Trophoblast cell (in vitro differentiated cells and primary cell): ENCODE measurements at regions not wholly inside any gene's neighbourhood (a gene's known extent, or its start where the extent isn't known, plus 50 kb on each side); places are given as distances from the start of the nearest gene placed in this dataset.

ENCODE experiments used
- DNase-seq, 2 donors: peaks; one replicate each; pipeline ENCODE4 v3.0.0-alpha.2; 2016
- H2AFZ ChIP-seq: 2 replicates; pipeline ENCODE4 v1.6.1; 2013; ENCODE audit warnings: low read length, moderate library complexity, mild to moderate bottlenecking; ENCODE audit not compliant: insufficient read depth, poor library complexity
- H2AK5ac ChIP-seq: 2 replicates; pipeline ENCODE4 v1.6.1; 2013; ENCODE audit warnings: mild to moderate bottlenecking, low read length
- H2BK120ac ChIP-seq: 2 replicates; pipeline ENCODE4 v1.6.1; 2013; ENCODE audit warnings: low read length, mild to moderate bottlenecking, moderate library complexity; ENCODE audit not compliant: insufficient read depth, poor library complexity
- H2BK12ac ChIP-seq: 2 replicates; pipeline ENCODE4 v1.6.1; 2013; ENCODE audit warnings: mild to moderate bottlenecking, low read length, moderate library complexity
- H2BK5ac ChIP-seq: 2 replicates; pipeline ENCODE4 v1.6.1; 2013; ENCODE audit warnings: low read length, low read depth, moderate library complexity, mild to moderate bottlenecking; ENCODE audit not compliant: poor library complexity
- H3K14ac ChIP-seq: 2 replicates; pipeline ENCODE4 v1.6.1; 2013; ENCODE audit warnings: mild to moderate bottlenecking, low read length
- H3K18ac ChIP-seq: 2 replicates; pipeline ENCODE4 v1.6.1; 2013; ENCODE audit warnings: mild to moderate bottlenecking, low read length
- H3K23ac ChIP-seq: 2 replicates; pipeline ENCODE4 v1.6.1; 2013; ENCODE audit warnings: low read length
- H3K27ac ChIP-seq: 2 replicates; pipeline ENCODE4 v1.5.1; 2013; ENCODE audit warnings: low read depth, mild to moderate bottlenecking, inconsistent platforms, low read length, moderate library complexity
- H3K27me3 ChIP-seq: 2 replicates; pipeline ENCODE4 v1.6.1; 2013; ENCODE audit warnings: inconsistent platforms, mild to moderate bottlenecking, low read length, moderate library complexity; ENCODE audit not compliant: insufficient read depth
- H3K36me3 ChIP-seq, 2 experiments: 1 replicate in 1 of 2; 2 replicates in 1 of 2; pipeline ENCODE4 v1.6.1; 2013; ENCODE audit warnings: low read length in 2 of 2, mild to moderate bottlenecking in 2 of 2, moderate library complexity in 1 of 2; ENCODE audit not compliant: insufficient read depth in 2 of 2, control insufficient read depth in 1 of 2
- H3K4ac ChIP-seq: 2 replicates; pipeline ENCODE4 v1.6.1; 2013; ENCODE audit warnings: low read depth, mild to moderate bottlenecking, low read length, moderate library complexity
- H3K4me1 ChIP-seq, 2 experiments: 1 replicate in 1 of 2; 2 replicates in 1 of 2; pipeline ENCODE4 v1.6.1; 2013; ENCODE audit warnings: low read length in 2 of 2, mild to moderate bottlenecking in 2 of 2, moderate library complexity in 1 of 2; ENCODE audit not compliant: insufficient read depth in 2 of 2, control insufficient read depth in 1 of 2
- H3K4me2 ChIP-seq: 2 replicates; pipeline ENCODE4 v1.6.1; 2013; ENCODE audit warnings: inconsistent platforms, mild to moderate bottlenecking, low read length, moderate library complexity
- H3K4me3 ChIP-seq: 2 replicates; pipeline ENCODE4 v1.5.1; 2013; ENCODE audit warnings: mild to moderate bottlenecking, low read depth, low read length, inconsistent platforms
- H3K79me1 ChIP-seq: one replicate; pipeline ENCODE4 v1.6.1; 2013; ENCODE audit warnings: low read length
- H3K79me2 ChIP-seq: 2 replicates; pipeline ENCODE4 v1.6.1; 2013; ENCODE audit warnings: low read length, mild to moderate bottlenecking; ENCODE audit not compliant: control insufficient read depth, insufficient read depth, poor library complexity
- H3K9ac ChIP-seq: 2 replicates; pipeline ENCODE4 v1.6.1; 2013; ENCODE audit warnings: mild to moderate bottlenecking, low read length
- H3K9me3 ChIP-seq: 2 replicates; pipeline ENCODE4 v1.6.1; 2013; ENCODE audit warnings: low read depth, mild to moderate bottlenecking, control low read depth, inconsistent platforms, low read length; ENCODE audit not compliant: insufficient read depth
- H4K12ac ChIP-seq: 2 replicates; pipeline ENCODE4 v1.6.1; 2013; ENCODE audit warnings: low read depth, mild to moderate bottlenecking, low read length, moderate library complexity
- H4K8ac ChIP-seq: 2 replicates; pipeline ENCODE4 v1.6.1; 2013; ENCODE audit warnings: low read depth, mild to moderate bottlenecking, low read length, moderate library complexity
- H4K91ac ChIP-seq: one replicate; pipeline ENCODE4 v1.6.1; 2013; ENCODE audit warnings: low read depth, mild to moderate bottlenecking, low read length, moderate library complexity
- WGBS: extraction: QIAGEN DNeasy Blood & Tissue Kit; methylation state at CpG from one replicate; pipeline ENCODE4 v1.1.7; 2013; ENCODE audit warnings: missing lambda C conversion rate; ENCODE audit not compliant: insufficient read length, insufficient coverage; ENCODE audit errors: extremely low coverage; 5-methylcytosine and 5-hydroxymethylcytosine counted together

DNA sequence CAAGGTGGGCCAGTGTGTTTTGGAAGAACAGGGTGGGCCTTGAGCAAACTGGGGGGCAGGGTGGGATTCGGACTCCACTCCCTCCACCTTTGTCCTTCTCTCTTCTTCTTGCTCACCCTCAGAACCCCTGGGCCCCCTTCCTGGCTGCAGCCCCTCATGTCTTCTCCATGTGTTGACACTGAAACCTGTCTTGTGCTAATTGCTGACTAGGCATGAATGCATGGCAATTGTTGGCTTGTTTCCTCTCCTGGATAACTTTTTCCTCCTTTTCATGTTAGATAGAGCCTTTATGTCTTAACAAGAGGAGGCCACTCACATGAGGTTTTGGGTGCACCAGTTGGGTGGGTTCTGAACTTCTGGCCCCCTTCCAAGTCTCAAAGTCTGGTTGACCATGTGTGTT, 181.6 kb upstream of the MKI67 start:
- no peak overlapping the region for H2BK12ac ChIP-seq
- H3K14ac ChIP-seq = no peak overlapping the region
- H3K27me3 ChIP-seq = no peaks in the 10 kb centered on the region
- H3K27ac ChIP-seq = no peak overlapping the region
- H3K9ac ChIP-seq = no peak overlapping the region
- no peak overlapping the region for H4K12ac ChIP-seq
- H3K4me2 ChIP-seq = no peak overlapping the region
- H3K79me1 ChIP-seq = no peaks in the 10 kb centered on the region
- H3K9me3 ChIP-seq = peaks cover 11% of the 10 kb centered on the region
- H2BK5ac ChIP-seq = no peak overlapping the region
- no peak overlapping the region for H3K23ac ChIP-seq
- WGBS = no CpG with 5 or more reads among the region's 1 CpG
- no peak overlapping the region for H2BK120ac ChIP-seq
- H2AK5ac ChIP-seq = no peak overlapping the region
- no peak for DNase-seq
- H3K4ac ChIP-seq = no peak overlapping the region
- H4K8ac ChIP-seq = no peak overlapping the region
- H3K4me1 ChIP-seq = peaks cover 3% of the 10 kb centered on the region in 2 experiments
- H3K4me3 ChIP-seq = no peak overlapping the region
- H3K36me3 ChIP-seq = no peaks in the 10 kb centered on the region
- no peak overlapping the region for H2AFZ ChIP-seq
- H3K18ac ChIP-seq = no peak overlapping the region
- H4K91ac ChIP-seq = no peak overlapping the region
- no peaks in the 10 kb centered on the region for H3K79me2 ChIP-seq

DNA sequence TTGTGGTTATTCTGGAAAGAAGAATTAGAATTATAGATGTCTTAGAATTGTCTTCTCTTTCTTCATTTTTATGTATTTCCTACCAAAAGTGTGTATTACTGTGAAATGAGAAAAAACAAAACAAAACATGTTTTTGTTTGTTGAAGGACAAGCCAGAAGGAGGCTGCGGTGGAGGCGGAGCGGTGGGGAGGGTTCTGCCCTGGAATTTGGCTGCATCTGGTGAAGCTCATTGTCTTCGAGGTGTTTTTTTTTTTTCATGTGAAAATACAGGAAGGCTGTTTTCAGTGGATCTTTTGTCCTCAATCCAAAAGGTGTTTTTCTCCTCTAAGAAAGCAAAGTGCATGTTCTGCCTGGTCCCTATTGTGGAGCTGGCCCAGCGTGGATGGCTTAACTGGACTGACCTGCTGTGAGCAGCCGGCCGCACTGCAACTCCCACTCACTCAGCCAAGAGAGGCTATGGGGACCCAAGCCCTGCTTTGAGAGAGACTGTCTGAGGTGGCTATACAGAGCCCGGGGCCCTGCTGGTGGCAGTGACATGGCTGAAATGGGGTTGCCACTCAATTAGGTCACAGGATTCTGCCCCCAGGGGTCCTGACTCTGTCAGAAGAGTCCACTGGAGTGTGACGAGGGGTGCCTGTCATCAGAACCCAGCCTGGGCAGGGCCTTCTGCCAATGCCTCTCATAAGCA, 184.9 kb upstream of the MKI67 start:
- H4K8ac ChIP-seq = no peak overlapping the region
- no peak overlapping the region for H3K14ac ChIP-seq
- no peaks in the 10 kb centered on the region for H3K36me3 ChIP-seq
- no peak overlapping the region for H3K18ac ChIP-seq
- peak overlapping the region; percentile 10 for H3K9ac ChIP-seq
- no peak overlapping the region for H2BK5ac ChIP-seq
- H3K4me2 ChIP-seq = no peak overlapping the region
- no peak overlapping the region for H3K27ac ChIP-seq
- no CpG with 5 or more reads among the region's 9 CpGs for WGBS
- no peak overlapping the region for H2AFZ ChIP-seq
- H3K9me3 ChIP-seq = peaks cover 2% of the 10 kb centered on the region
- H2BK120ac ChIP-seq = no peak overlapping the region
- H3K27me3 ChIP-seq = no peaks in the 10 kb centered on the region
- no peak overlapping the region for H2AK5ac ChIP-seq
- no peak overlapping the region for H3K4ac ChIP-seq
- H2BK12ac ChIP-seq = no peak overlapping the region
- H4K12ac ChIP-seq = no peak overlapping the region
- DNase-seq = no peak
- no peaks in the 10 kb centered on the region for H3K79me2 ChIP-seq
- no peak overlapping the region for H3K23ac ChIP-seq
- H4K91ac ChIP-seq = no peak overlapping the region
- no peak overlapping the region for H3K4me3 ChIP-seq
- H3K4me1 ChIP-seq = peaks cover 3% of the 10 kb centered on the region in 2 experiments
- no peaks in the 10 kb centered on the region for H3K79me1 ChIP-seq

DNA sequence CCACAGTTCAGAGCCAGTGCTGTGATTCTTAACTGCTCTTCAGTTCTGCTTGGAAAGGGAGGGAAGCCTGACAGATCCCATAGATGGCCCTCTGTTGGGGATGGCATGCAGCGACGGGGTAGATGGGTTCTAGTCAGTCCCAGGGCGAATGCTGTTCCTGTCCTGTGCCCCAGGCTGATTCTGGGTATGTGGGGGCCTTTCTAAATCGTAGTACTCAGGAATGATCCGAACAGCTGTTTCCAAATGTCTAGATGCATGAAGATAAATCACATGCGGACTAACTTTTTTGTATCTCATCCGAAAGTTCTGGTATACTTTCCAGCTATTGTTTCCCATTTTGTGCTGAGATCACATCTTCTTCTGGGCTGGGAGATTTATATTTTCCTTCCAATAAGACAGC, 186.0 kb upstream of the MKI67 start:
- no peak overlapping the region for H4K91ac ChIP-seq
- no peak overlapping the region for H3K4ac ChIP-seq
- no peaks in the 10 kb centered on the region for H3K27me3 ChIP-seq
- peaks cover 3 to 6% of the 10 kb centered on the region in 2 experiments for H3K4me1 ChIP-seq
- no peak overlapping the region for H3K14ac ChIP-seq
- H3K79me2 ChIP-seq = no peaks in the 10 kb centered on the region
- no peak overlapping the region for H2BK120ac ChIP-seq
- DNase-seq = no peak
- H2AK5ac ChIP-seq = no peak overlapping the region
- no peak overlapping the region for H2BK5ac ChIP-seq
- no CpG with 5 or more reads among the region's 7 CpGs for WGBS
- H3K4me2 ChIP-seq = no peak overlapping the region
- peaks cover 2% of the 10 kb centered on the region for H3K9me3 ChIP-seq
- no peak overlapping the region for H3K18ac ChIP-seq
- no peak overlapping the region for H3K4me3 ChIP-seq
- H3K23ac ChIP-seq = no peak overlapping the region
- no peak overlapping the region for H3K9ac ChIP-seq
- no peak overlapping the region for H4K12ac ChIP-seq
- H3K36me3 ChIP-seq = no peaks in the 10 kb centered on the region
- H2BK12ac ChIP-seq = no peak overlapping the region
- no peaks in the 10 kb centered on the region for H3K79me1 ChIP-seq
- no peak overlapping the region for H4K8ac ChIP-seq
- H3K27ac ChIP-seq = no peak overlapping the region
- H2AFZ ChIP-seq = no peak overlapping the region

DNA sequence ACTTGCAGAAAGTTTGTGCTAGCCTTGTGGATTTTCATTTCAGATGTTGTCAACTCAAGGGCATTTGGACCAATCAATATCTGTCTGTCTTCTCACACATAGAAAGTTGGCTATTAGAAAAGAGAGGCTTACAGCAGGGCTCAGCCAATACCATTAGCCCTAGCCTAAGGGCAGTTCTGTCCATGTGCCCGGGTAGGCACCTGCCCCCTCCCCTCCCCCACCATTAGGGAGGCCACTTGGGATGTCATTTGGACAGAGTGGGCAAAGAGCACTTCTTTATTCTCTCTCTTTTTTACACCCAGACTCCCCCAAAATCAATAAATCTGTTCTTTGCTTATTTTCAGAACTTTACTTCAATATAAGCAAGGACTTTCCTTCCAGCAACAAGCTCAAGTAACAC, 188.5 kb upstream of the MKI67 start:
- no peaks in the 10 kb centered on the region for H3K36me3 ChIP-seq
- H2BK120ac ChIP-seq = no peak overlapping the region
- H2AK5ac ChIP-seq = no peak overlapping the region
- no peak overlapping the region for H3K9ac ChIP-seq
- H3K4me3 ChIP-seq = no peak overlapping the region
- H3K79me2 ChIP-seq = no peaks in the 10 kb centered on the region
- no peak overlapping the region for H4K91ac ChIP-seq
- no CpG with 5 or more reads among the region's 1 CpG for WGBS
- H3K23ac ChIP-seq = no peak overlapping the region
- H3K4me2 ChIP-seq = no peak overlapping the region
- no peak overlapping the region for H3K4ac ChIP-seq
- H4K12ac ChIP-seq = no peak overlapping the region
- H3K14ac ChIP-seq = no peak overlapping the region
- peaks cover 2% of the 10 kb centered on the region for H3K9me3 ChIP-seq
- no peak overlapping the region for H3K27ac ChIP-seq
- no peak overlapping the region for H2BK12ac ChIP-seq
- DNase-seq = no peak
- H2BK5ac ChIP-seq = no peak overlapping the region
- no peak overlapping the region for H2AFZ ChIP-seq
- H3K4me1 ChIP-seq = peaks cover 3 to 6% of the 10 kb centered on the region in 2 experiments
- H4K8ac ChIP-seq = no peak overlapping the region
- no peaks in the 10 kb centered on the region for H3K27me3 ChIP-seq
- H3K79me1 ChIP-seq = no peaks in the 10 kb centered on the region
- H3K18ac ChIP-seq = no peak overlapping the region
